ENCODE measurements at regions not wholly inside any gene's neighbourhood (a gene's known extent, or its start where the extent isn't known, plus 50 kb on each side); places are given as distances from the start of the nearest gene placed in this dataset.

DNA sequence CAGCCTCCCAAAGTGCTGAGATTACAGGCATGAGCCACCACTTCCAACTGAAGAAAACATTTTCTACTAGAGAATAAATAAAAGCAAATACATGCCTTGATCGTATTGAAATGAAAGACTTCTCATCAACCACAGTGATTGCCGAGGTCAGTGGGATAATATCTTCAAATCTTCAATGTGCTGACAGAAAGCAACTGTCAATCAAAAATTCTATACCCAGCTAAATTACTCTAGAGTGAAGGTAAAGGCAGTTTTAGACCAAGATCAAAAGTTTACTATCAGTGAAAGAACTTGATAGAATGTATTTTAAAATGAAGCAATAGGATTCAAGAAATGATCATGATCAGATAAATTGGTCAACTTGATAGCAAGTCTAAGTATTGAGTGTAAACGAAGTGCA is 130.6 kb downstream of the BRD1 start:
- H3K9me3 ChIP-seq (ENCODE audit: low read depth) = no peaks in the 10 kb centered on the region
- no peaks in the 10 kb centered on the region for H3K36me3 ChIP-seq
- no peaks in the 10 kb centered on the region for H3K27me3 ChIP-seq
- TF ChIP-seq, protein P1, sequence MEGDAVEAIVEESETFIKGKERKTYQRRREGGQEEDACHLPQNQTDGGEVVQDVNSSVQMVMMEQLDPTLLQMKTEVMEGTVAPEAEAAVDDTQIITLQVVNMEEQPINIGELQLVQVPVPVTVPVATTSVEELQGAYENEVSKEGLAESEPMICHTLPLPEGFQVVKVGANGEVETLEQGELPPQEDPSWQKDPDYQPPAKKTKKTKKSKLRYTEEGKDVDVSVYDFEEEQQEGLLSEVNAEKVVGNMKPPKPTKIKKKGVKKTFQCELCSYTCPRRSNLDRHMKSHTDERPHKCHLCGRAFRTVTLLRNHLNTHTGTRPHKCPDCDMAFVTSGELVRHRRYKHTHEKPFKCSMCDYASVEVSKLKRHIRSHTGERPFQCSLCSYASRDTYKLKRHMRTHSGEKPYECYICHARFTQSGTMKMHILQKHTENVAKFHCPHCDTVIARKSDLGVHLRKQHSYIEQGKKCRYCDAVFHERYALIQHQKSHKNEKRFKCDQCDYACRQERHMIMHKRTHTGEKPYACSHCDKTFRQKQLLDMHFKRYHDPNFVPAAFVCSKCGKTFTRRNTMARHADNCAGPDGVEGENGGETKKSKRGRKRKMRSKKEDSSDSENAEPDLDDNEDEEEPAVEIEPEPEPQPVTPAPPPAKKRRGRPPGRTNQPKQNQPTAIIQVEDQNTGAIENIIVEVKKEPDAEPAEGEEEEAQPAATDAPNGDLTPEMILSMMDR (IDR thresholded peaks at IDR 0.05; ENCODE audit: low read depth, low read length) = no peak
- no peaks in the 10 kb centered on the region for H3K4me1 ChIP-seq (ENCODE audit: low read depth)
- no peak overlapping the region for H3K27ac ChIP-seq
- DNase-seq (ENCODE audit: low read depth in 1 of 2, low spot score in 1 of 2) = no peak
- no peak overlapping the region for H3K4me3 ChIP-seq

DNA sequence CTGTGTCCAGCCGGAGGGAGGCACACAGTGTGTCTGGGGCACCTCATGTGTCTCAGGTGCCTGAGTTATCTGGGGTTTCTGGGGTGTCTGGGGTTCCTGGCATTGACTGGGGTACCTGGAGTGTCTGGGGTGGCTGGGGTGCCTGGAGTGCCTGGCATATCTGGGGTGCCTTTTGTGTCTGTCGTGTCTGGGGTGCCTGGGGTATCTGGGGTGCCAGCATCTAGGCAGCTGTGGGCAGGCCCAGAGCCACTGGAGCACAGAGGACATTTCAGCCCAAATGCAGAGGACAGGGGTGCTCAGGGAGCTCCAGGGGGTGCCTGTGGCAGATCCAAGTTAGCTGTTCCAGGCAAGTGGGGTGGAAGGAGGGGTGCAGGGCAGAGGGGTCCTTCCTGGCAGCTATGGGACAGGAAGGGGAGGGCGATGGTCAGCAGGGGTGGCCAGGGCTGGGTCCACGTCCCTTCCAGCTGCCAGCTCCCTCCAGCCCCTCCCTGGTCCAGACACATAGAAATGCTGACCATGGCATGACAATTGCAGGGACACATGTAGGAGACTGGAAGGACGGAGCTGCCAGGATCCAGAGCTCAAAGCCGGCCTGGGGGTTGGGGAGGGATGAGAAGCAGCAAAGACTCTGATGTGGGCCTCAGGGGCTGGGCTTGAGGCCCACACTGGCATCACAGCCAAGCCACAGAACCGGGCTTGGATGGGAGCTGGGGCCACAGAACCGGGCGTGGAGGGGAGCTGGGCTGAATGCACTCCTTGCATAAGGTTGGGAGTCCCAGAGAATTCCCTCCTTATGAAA is 133.0 kb downstream of the BRD1 start:
- DNase-seq (ENCODE audit: low read depth in 1 of 2, low spot score in 1 of 2) = no peak
- no peak overlapping the region for H3K4me3 ChIP-seq
- no peak overlapping the region for H3K27ac ChIP-seq
- TF ChIP-seq, protein P1 (IDR thresholded peaks at IDR 0.05; ENCODE audit: low read depth, low read length) = no peak
- no peaks in the 10 kb centered on the region for H3K9me3 ChIP-seq (ENCODE audit: low read depth)
- no peaks in the 10 kb centered on the region for H3K36me3 ChIP-seq
- no peaks in the 10 kb centered on the region for H3K27me3 ChIP-seq
- no peaks in the 10 kb centered on the region for H3K4me1 ChIP-seq (ENCODE audit: low read depth)

DNA sequence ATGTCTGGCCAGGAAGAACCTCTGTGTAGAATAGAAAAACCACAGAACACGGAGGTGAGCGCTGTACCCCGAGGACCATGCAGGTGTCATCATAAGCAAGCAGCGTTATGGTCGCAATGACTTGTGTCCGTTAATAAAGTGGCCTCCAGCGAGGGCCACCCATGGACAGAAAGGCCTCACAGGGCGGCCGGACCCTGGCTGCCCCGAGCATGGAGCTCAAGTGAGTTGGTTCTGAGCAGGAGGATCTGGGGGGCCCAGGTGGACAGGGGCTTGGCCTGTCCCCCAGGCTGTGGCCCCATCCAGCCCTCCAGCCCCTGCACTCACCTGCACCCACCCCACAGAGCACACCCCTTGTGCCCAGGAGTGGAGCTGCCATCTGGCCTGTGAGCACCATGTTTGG is 133.8 kb downstream of the BRD1 start:
- TF ChIP-seq, protein P1 (IDR thresholded peaks at IDR 0.05; ENCODE audit: low read depth, low read length) = no peak
- Histone ChIP-seq H3K4me3 (no peak overlapping the region), H3K9me3 (ENCODE audit: low read depth) (no peaks in the 10 kb centered on the region), H3K4me1 (ENCODE audit: low read depth) (no peaks in the 10 kb centered on the region), H3K27me3 (no peaks in the 10 kb centered on the region), H3K36me3 (no peaks in the 10 kb centered on the region), H3K27ac (no peak overlapping the region)
- no peak for DNase-seq (ENCODE audit: low read depth in 1 of 2, low spot score in 1 of 2)

DNA sequence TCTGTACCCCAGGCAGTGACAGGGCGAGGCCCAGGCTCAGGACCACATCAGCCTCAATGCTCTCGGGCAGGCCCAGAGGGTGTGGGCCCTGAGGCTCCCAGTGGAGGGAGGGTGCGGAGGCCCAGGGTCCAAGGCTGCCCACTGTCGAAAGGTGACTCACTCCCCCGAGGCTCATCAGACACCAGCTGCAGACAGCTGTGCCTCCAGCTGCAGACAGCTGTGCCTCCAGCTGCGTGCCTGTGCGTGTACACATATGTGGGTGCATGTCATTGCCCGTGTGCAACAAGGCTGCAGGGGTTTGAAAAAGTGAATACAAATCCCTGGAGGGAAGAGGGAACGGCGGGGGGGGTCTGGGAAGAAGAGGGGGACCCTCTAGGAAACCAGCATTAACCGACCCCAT is 134.3 kb downstream of the BRD1 start:
- no peak for DNase-seq (ENCODE audit: low read depth in 1 of 2, low spot score in 1 of 2)

DNA sequence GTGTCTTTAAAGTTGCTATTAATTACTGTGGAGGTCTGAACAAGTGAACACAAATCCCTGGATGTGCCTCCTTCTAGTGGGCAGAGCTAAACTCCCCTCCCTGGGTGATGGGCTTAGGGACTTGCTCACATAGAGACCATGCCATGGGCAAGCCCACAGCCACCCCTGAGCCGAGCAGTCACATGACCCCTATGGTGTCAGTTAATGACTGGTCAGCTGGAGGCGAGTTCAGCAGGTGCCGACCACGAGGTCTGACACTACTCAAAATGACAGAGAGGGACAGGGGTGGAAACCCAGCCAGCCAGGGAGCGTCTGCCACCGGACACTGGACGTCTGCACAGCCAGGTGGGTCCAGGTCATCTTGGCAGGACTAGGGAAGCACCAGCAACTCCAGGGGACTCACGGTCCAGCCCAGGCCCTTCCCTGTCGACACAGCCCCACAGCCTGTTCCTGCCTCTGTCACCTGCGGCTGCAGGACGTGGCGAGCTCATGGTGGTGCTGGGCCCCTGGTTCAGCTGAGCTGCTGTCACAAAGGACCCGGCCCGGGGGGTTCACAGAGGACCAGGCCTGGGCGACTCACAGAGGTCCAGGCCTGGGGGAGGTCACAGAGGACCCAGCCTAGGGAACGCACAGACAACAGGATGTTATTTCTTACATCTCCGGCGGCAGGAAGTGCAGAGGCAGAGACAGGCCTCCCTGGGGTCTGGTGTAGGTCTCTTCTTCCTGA is 135.0 kb downstream of the BRD1 start:
- no peaks in the 10 kb centered on the region for H3K36me3 ChIP-seq
- H3K4me3 ChIP-seq = no peak overlapping the region
- H3K9me3 ChIP-seq (ENCODE audit: low read depth) = no peaks in the 10 kb centered on the region
- H3K27me3 ChIP-seq = no peaks in the 10 kb centered on the region
- no peaks in the 10 kb centered on the region for H3K4me1 ChIP-seq (ENCODE audit: low read depth)
- H3K27ac ChIP-seq = no peak overlapping the region
- TF ChIP-seq, protein P1 (IDR thresholded peaks at IDR 0.05; ENCODE audit: low read depth, low read length) = no peak
- no peak for DNase-seq (ENCODE audit: low read depth in 1 of 2, low spot score in 1 of 2)

More for the DNA sequence above, 134.3 kb downstream of the BRD1 start:
- TF ChIP-seq, protein P1 (IDR thresholded peaks at IDR 0.05; ENCODE audit: low read depth, low read length) = no peak
- Histone ChIP-seq H3K4me3 (no peak overlapping the region), H3K36me3 (no peaks in the 10 kb centered on the region), H3K27ac (no peak overlapping the region), H3K27me3 (no peaks in the 10 kb centered on the region), H3K4me1 (ENCODE audit: low read depth) (no peaks in the 10 kb centered on the region), H3K9me3 (ENCODE audit: low read depth) (no peaks in the 10 kb centered on the region)
